Neuronal stem cell (in vitro differentiated cells): ENCODE measurements at regions not wholly inside any gene's neighbourhood (a gene's known extent, or its start where the extent isn't known, plus 50 kb on each side); places are given as distances from the start of the nearest gene placed in this dataset.

Experiments
- DNase-seq: peaks from one replicate; pipeline ENCODE4 v3.0.0-alpha.2; 2013; ENCODE audit warnings: low spot score
- H2AFZ ChIP-seq: one replicate; pipeline ENCODE4 v1.6.1; 2013; ENCODE audit warnings: mild to moderate bottlenecking, low read length, inconsistent platforms
- H2AK5ac ChIP-seq: 2 replicates; pipeline ENCODE4 v1.6.1; 2013; ENCODE audit warnings: low read depth, mild to moderate bottlenecking, inconsistent platforms, low read length, moderate library complexity, mixed read lengths
- H2BK120ac ChIP-seq: 2 replicates; pipeline ENCODE4 v1.6.1; 2013; ENCODE audit warnings: low read depth, mild to moderate bottlenecking, inconsistent platforms, low read length, moderate library complexity, mixed read lengths
- H2BK12ac ChIP-seq: one replicate; pipeline ENCODE4 v1.6.1; 2013; ENCODE audit warnings: low read length, inconsistent platforms
- H2BK15ac ChIP-seq: 2 replicates; pipeline ENCODE4 v1.6.1; 2013; ENCODE audit warnings: mild to moderate bottlenecking, low read length, inconsistent platforms, mixed read lengths
- H2BK5ac ChIP-seq: one replicate; pipeline ENCODE4 v1.6.1; 2013; ENCODE audit warnings: inconsistent platforms, mild to moderate bottlenecking, low read length, moderate library complexity
- H3K14ac ChIP-seq: one replicate; pipeline ENCODE4 v1.6.1; 2013; ENCODE audit warnings: low read length, inconsistent platforms
- H3K18ac ChIP-seq: 2 replicates; pipeline ENCODE4 v1.6.1; 2013; ENCODE audit warnings: low read length, inconsistent platforms
- H3K23ac ChIP-seq: 2 replicates; pipeline ENCODE4 v1.6.1; 2013; ENCODE audit warnings: low read depth, mild to moderate bottlenecking, mixed read lengths, low read length, inconsistent platforms; ENCODE audit not compliant: poor library complexity
- H3K27ac ChIP-seq: replicated peaks from 3 replicates; pipeline ENCODE4 v1.5.1; 2013; ENCODE audit warnings: low read length, inconsistent platforms
- H3K27me3 ChIP-seq, 3 experiments: 2 replicates each; pipeline ENCODE4 v1.6.1; 2013; ENCODE audit warnings: low read length in 3 of 3, mild to moderate bottlenecking in 2 of 3, inconsistent platforms in 1 of 3, low read depth in 1 of 3, mixed read lengths in 1 of 3, moderate library complexity in 1 of 3; ENCODE audit not compliant: control insufficient read depth in 3 of 3, insufficient read depth in 3 of 3
- H3K36me3 ChIP-seq, 2 donors: replicated peaks in 1 of 2; 2 replicates each; pipeline ENCODE4 v1.6.1; 2013; ENCODE audit warnings: low read length in 2 of 2; ENCODE audit not compliant: control insufficient read depth in 2 of 2, insufficient read depth in 2 of 2
- H3K4ac ChIP-seq: 2 replicates; pipeline ENCODE4 v1.6.1; 2013; ENCODE audit warnings: inconsistent platforms, mild to moderate bottlenecking, low read length, moderate library complexity
- H3K4me1 ChIP-seq, 2 donors: 1 replicate in 1 of 2; 2 replicates in 1 of 2; pipeline ENCODE4 v1.6.1; 2013; ENCODE audit warnings: low read length in 2 of 2, low read depth in 1 of 2; ENCODE audit not compliant: control insufficient read depth in 2 of 2, insufficient read depth in 1 of 2
- H3K4me2 ChIP-seq: one replicate; pipeline ENCODE4 v1.6.1; 2013; ENCODE audit warnings: mild to moderate bottlenecking, low read length, inconsistent platforms; ENCODE audit not compliant: insufficient read depth, poor library complexity, severe bottlenecking
- H3K4me3 ChIP-seq, 2 donors: 2 replicates each; pipeline ENCODE4 v1.5.1; 2013; ENCODE audit warnings: low read length in 2 of 2, mild to moderate bottlenecking in 2 of 2, inconsistent platforms in 1 of 2, moderate library complexity in 1 of 2
- H3K79me1 ChIP-seq: one replicate; pipeline ENCODE4 v1.6.1; 2013; ENCODE audit warnings: low read depth, mild to moderate bottlenecking, inconsistent platforms, low read length, moderate library complexity
- H3K9ac ChIP-seq: one replicate; pipeline ENCODE4 v1.6.1; 2013; ENCODE audit warnings: mild to moderate bottlenecking, low read depth, low read length, inconsistent platforms; ENCODE audit not compliant: poor library complexity
- H3K9me3 ChIP-seq, 2 donors: replicated peaks in 1 of 2; 2 replicates each; pipeline versions ENCODE3 to v1.6.1; 2013; ENCODE audit warnings: low read length in 2 of 2, mild to moderate bottlenecking in 2 of 2, inconsistent platforms in 1 of 2, low read depth in 1 of 2, mixed read lengths in 1 of 2, moderate library complexity in 1 of 2; ENCODE audit not compliant: control insufficient read depth in 2 of 2, insufficient read depth in 1 of 2
- H4K8ac ChIP-seq: one replicate; pipeline ENCODE4 v1.6.1; 2013; ENCODE audit warnings: low read depth, mild to moderate bottlenecking, inconsistent platforms, low read length, moderate library complexity
- H4K91ac ChIP-seq: one replicate; pipeline ENCODE4 v1.6.1; 2013; ENCODE audit warnings: low read length, low read depth, mild to moderate bottlenecking, inconsistent platforms; ENCODE audit not compliant: poor library complexity
- WGBS, 2 donors: extraction: QIAGEN DNeasy Blood & Tissue Kit; methylation state at CpG; one replicate each; pipeline ENCODE4 v1.1.7; 2013; ENCODE audit warnings: missing lambda C conversion rate in 2 of 2, mixed read lengths in 1 of 2; ENCODE audit not compliant: insufficient read length in 2 of 2, insufficient replicate concordance in 1 of 2; ENCODE audit errors: extremely low coverage in 2 of 2; 5-methylcytosine and 5-hydroxymethylcytosine counted together

GRCh38 chr9:14987858-14988257 lies 77.6 kb upstream of the FREM1 start:
- Histone ChIP-seq H3K27me3 (no peaks in the 10 kb centered on the region), H3K4me3 (no peak overlapping the region), H3K14ac (no peak overlapping the region), H3K18ac (no peak overlapping the region), H3K23ac (no peak overlapping the region), H4K91ac (no peak overlapping the region), H2AFZ (no peak overlapping the region), H3K9me3 (no peaks in the 10 kb centered on the region), H3K36me3 (peaks cover 0 to 45% of the 10 kb centered on the region in 2 donors), H2BK5ac (no peak overlapping the region), H3K4me2 (no peak overlapping the region), H4K8ac (no peak overlapping the region), H2BK12ac (no peak overlapping the region), H2BK120ac (no peak overlapping the region), H3K79me1 (no peaks in the 10 kb centered on the region), H3K27ac (no peak overlapping the region), H3K9ac (no peak overlapping the region), H2AK5ac (no peak overlapping the region), H3K4ac (no peak overlapping the region), H3K4me1 (no peaks in the 10 kb centered on the region), H2BK15ac (no peak overlapping the region)
- DNase-seq: no peak
- WGBS, 2 donors: no CpG with 5 or more reads among the region's 1 CpG

GRCh38 chr9:14985419-14985818 lies 75.2 kb upstream of the FREM1 start:
- no peaks in the 10 kb centered on the region for H3K9me3 ChIP-seq
- no peak overlapping the region for H2BK120ac ChIP-seq
- no peak overlapping the region for H3K9ac ChIP-seq
- H3K27me3 ChIP-seq: no peaks in the 10 kb centered on the region
- no peak overlapping the region for H3K18ac ChIP-seq
- no peak overlapping the region for H4K8ac ChIP-seq
- DNase-seq: no peak
- H2AK5ac ChIP-seq: no peak overlapping the region
- H3K27ac ChIP-seq: no peak overlapping the region
- no peak overlapping the region for H3K4me3 ChIP-seq
- H3K79me1 ChIP-seq: no peaks in the 10 kb centered on the region
- H3K4ac ChIP-seq: no peak overlapping the region
- H3K14ac ChIP-seq: no peak overlapping the region
- WGBS, 2 donors: no CpG with 5 or more reads among the region's 1 CpG
- H2BK15ac ChIP-seq: no peak overlapping the region
- no peak overlapping the region for H4K91ac ChIP-seq
- no peak overlapping the region for H2BK12ac ChIP-seq
- no peak overlapping the region for H3K23ac ChIP-seq
- no peak overlapping the region for H2AFZ ChIP-seq
- peaks cover 0 to 51% of the 10 kb centered on the region in 2 donors for H3K36me3 ChIP-seq
- H3K4me2 ChIP-seq: no peak overlapping the region
- no peaks in the 10 kb centered on the region for H3K4me1 ChIP-seq
- H2BK5ac ChIP-seq: no peak overlapping the region

GRCh38 chr9:14983599-14983998 lies 73.4 kb upstream of the FREM1 start:
- Histone ChIP-seq H3K9ac (no peak overlapping the region), H3K36me3 (peaks cover 0 to 48% of the 10 kb centered on the region in 2 donors), H3K27ac (no peak overlapping the region), H2BK5ac (no peak overlapping the region), H3K79me1 (no peaks in the 10 kb centered on the region), H3K14ac (no peak overlapping the region), H2BK15ac (no peak overlapping the region), H3K4me3 (no peak overlapping the region), H3K27me3 (no peaks in the 10 kb centered on the region), H4K91ac (no peak overlapping the region), H3K4ac (no peak overlapping the region), H2BK12ac (no peak overlapping the region), H4K8ac (no peak overlapping the region), H2AK5ac (no peak overlapping the region), H3K18ac (no peak overlapping the region), H3K23ac (no peak overlapping the region), H3K4me1 (no peaks in the 10 kb centered on the region), H3K4me2 (no peak overlapping the region), H2BK120ac (no peak overlapping the region), H2AFZ (no peak overlapping the region), H3K9me3 (no peaks in the 10 kb centered on the region)
- DNase-seq: no peak
- WGBS, 2 donors: no CpG with 5 or more reads among the region's 1 CpG

GRCh38 chr9:14981291-14981950 lies 71.2 kb upstream of the FREM1 start:
- Histone ChIP-seq H2BK12ac (no peak overlapping the region), H2AFZ (no peak overlapping the region), H2AK5ac (no peak overlapping the region), H3K23ac (no peak overlapping the region), H2BK120ac (no peak overlapping the region), H3K36me3 (peaks cover 0 to 39% of the 10 kb centered on the region in 2 donors), H3K79me1 (no peaks in the 10 kb centered on the region), H3K4me2 (no peak overlapping the region), H3K27me3 (no peaks in the 10 kb centered on the region), H3K9ac (no peak overlapping the region), H3K27ac (no peak overlapping the region), H3K18ac (no peak overlapping the region), H3K4ac (no peak overlapping the region), H4K91ac (no peak overlapping the region), H3K4me1 (no peaks in the 10 kb centered on the region), H2BK5ac (no peak overlapping the region), H2BK15ac (no peak overlapping the region), H3K9me3 (no peaks in the 10 kb centered on the region), H3K4me3 (no peak overlapping the region), H3K14ac (no peak overlapping the region), H4K8ac (no peak overlapping the region)
- DNase-seq: no peak
- WGBS, 2 donors: no CpG with 5 or more reads among the region's 3 CpGs
